ENCODE measurements at regions not wholly inside any gene's neighbourhood (a gene's known extent, or its start where the extent isn't known, plus 50 kb on each side); places are given as distances from the start of the nearest gene placed in this dataset.

DNA sequence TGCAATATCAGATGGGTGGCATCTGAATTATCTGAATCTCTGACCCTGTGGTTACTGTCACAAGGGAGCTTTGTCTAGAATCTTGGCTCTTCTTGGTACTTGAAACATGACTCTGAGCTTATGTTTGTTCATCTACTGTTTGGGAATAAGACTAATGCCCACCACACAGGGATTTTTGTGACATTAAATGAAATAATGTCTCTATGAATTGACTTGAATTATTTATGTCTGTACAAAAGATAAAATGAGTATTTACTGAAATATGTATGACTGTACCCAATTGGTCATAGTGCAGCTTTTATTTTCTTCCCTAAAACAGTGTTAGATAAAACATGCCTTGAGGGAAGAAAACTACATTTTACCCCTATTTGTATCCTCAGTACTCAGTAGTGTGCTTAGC lies 87.9 kb upstream of the ZPLD1 start:
- POLR2A ChIA-PET = no interaction called here
- DNase-seq (ENCODE audit: low read depth, low spot score) (no peak), FAIRE-seq (no peak), ATAC-seq (no peak)
- H3K4me2 ChIP-seq (ENCODE audit: control insufficient read depth, insufficient read depth) = no peak overlapping the region
- H4K20me1 ChIP-seq (ENCODE audit: control insufficient read depth, insufficient read depth) = no peaks in the 10 kb centered on the region
- SMC1A ChIA-PET (ENCODE audit: uncharacterized antibody, unreplicated experiment) = no interaction called here
- no TSS peak for BruUV-seq (replicated peaks)
- TF ChIP-seq SRF (IDR thresholded peaks at IDR 0.05; ENCODE audit: low read depth in 2 of 2, low read length in 2 of 2) = no peak
- TF ChIP-seq NR2F1 (conservative IDR thresholded peaks at IDR 0.05) = no peak
- no peak for TF ChIP-seq ATF7 (IDR thresholded peaks at IDR 0.05; ENCODE audit: low read depth)
- TF ChIP-seq JUND (IDR thresholded peaks at IDR 0.05; ENCODE audit: low read depth, low read length) = no peak
- no peak for TF ChIP-seq MTA2 (IDR thresholded peaks at IDR 0.05; ENCODE audit: low read depth)
- TF ChIP-seq JUNB (IDR thresholded peaks at IDR 0.05) = no peak
- TF ChIP-seq IRF3 (IDR thresholded peaks at IDR 0.05) = no peak
- no peak for TF ChIP-seq E2F8 (IDR thresholded peaks at IDR 0.05; ENCODE audit: low read depth, partially characterized antibody)
- no peak for TF ChIP-seq MXI1 (IDR thresholded peaks at IDR 0.05; ENCODE audit: low read depth, low read length)
- TF ChIP-seq SMC3 (IDR thresholded peaks at IDR 0.05; ENCODE audit: borderline replicate concordance, low read length) = no peak
- H3K4me1 ChIP-seq (ENCODE audit: control insufficient read depth, insufficient read depth, low read length) = no peaks in the 10 kb centered on the region
- no peak overlapping the region for H3K27ac ChIP-seq (ENCODE audit: control insufficient read depth, insufficient read depth)
- no peaks in the 10 kb centered on the region for H3K79me2 ChIP-seq (ENCODE audit: control insufficient read depth, insufficient read depth, low read length)
- no peaks in the 10 kb centered on the region for H3K36me3 ChIP-seq (ENCODE audit: control insufficient read depth in 2 of 2, insufficient read depth in 2 of 2, low read length in 1 of 2)
- no peak overlapping the region for H3K4me3 ChIP-seq
- no peaks in the 10 kb centered on the region for H3K9me3 ChIP-seq (replicated peaks; ENCODE audit: control insufficient read depth, insufficient read depth, low read length)
- no peak overlapping the region for H3K9ac ChIP-seq (ENCODE audit: control insufficient read depth, insufficient read depth, low read length)
- H2AFZ ChIP-seq (ENCODE audit: control insufficient read depth, low read depth, low read length) = no peak overlapping the region
- RAD21 ChIA-PET (ENCODE audit: unreplicated experiment) = no interaction called here
- CTCF ChIA-PET = interaction anchor here (0.9 kb wide), 1 partner anchor 118 kb away, joined by 4 read pairs; no protein-coding TSS in a partner anchor
- intact Hi-C loops (cut with micrococcal nuclease; ENCODE audit: unreplicated experiment) (no loop called here), in situ Hi-C loops (cut with MboI) (no loop called here)
- no peaks in the 10 kb centered on the region for H3K27me3 ChIP-seq (replicated peaks in 1 of 2; ENCODE audit: control insufficient read depth in 2 of 2, insufficient read depth in 2 of 2, low read length in 1 of 2)
